ENCODE measurements at regions not wholly inside any gene's neighbourhood (a gene's known extent, or its start where the extent isn't known, plus 50 kb on each side); places are given as distances from the start of the nearest gene placed in this dataset.

- no peaks in the 10 kb centered on the region for H3K27me3 ChIP-seq (replicated peaks; ENCODE audit: control insufficient read depth, insufficient read depth, low read length)
- no peaks in the 10 kb centered on the region for H3K36me3 ChIP-seq (ENCODE audit: control insufficient read depth, insufficient read depth, low read length)
- TF ChIP-seq CTCF (IDR thresholded peaks at IDR 0.05; ENCODE audit: insufficient read depth, low read length, poor library complexity, severe bottlenecking) = no peak
- H3K4me3 ChIP-seq (replicated peaks; ENCODE audit: low read depth, low read length) = no peak overlapping the region
- DNase-seq (ENCODE audit: extremely low read depth, insufficient read length) = no peak
These were observed 220.0 kb upstream of the KCND2 start for GRCh38 chr7:120052884-120053382.

- no peak for DNase-seq (ENCODE audit: extremely low read depth, insufficient read length)
- no peaks in the 10 kb centered on the region for H3K27me3 ChIP-seq (replicated peaks; ENCODE audit: control insufficient read depth, insufficient read depth, low read length)
- no peak overlapping the region for H3K4me3 ChIP-seq (replicated peaks; ENCODE audit: low read depth, low read length)
- no peaks in the 10 kb centered on the region for H3K36me3 ChIP-seq (ENCODE audit: control insufficient read depth, insufficient read depth, low read length)
- no peak for TF ChIP-seq CTCF (IDR thresholded peaks at IDR 0.05; ENCODE audit: insufficient read depth, low read length, poor library complexity, severe bottlenecking)
These were observed 219.5 kb upstream of the KCND2 start for GRCh38 chr7:120053390-120053961.

GRCh38 chr7:120054376-120055100 lies 218.4 kb upstream of the KCND2 start:
- Histone ChIP-seq H3K36me3 (ENCODE audit: control insufficient read depth, insufficient read depth, low read length) (no peaks in the 10 kb centered on the region), H3K27me3 (replicated peaks; ENCODE audit: control insufficient read depth, insufficient read depth, low read length) (no peaks in the 10 kb centered on the region), H3K4me3 (replicated peaks; ENCODE audit: low read depth, low read length) (no peak overlapping the region)
- DNase-seq (ENCODE audit: extremely low read depth, insufficient read length) = no peak
- TF ChIP-seq CTCF (IDR thresholded peaks at IDR 0.05; ENCODE audit: insufficient read depth, low read length, poor library complexity, severe bottlenecking) = no peak

GRCh38 chr7:120055300-120055699 lies 217.7 kb upstream of the KCND2 start:
- Histone ChIP-seq H3K4me3 (replicated peaks; ENCODE audit: low read depth, low read length) (no peak overlapping the region), H3K27me3 (replicated peaks; ENCODE audit: control insufficient read depth, insufficient read depth, low read length) (no peaks in the 10 kb centered on the region), H3K36me3 (ENCODE audit: control insufficient read depth, insufficient read depth, low read length) (no peaks in the 10 kb centered on the region)
- no peak for DNase-seq (ENCODE audit: extremely low read depth, insufficient read length)
- TF ChIP-seq CTCF (IDR thresholded peaks at IDR 0.05; ENCODE audit: insufficient read depth, low read length, poor library complexity, severe bottlenecking) = no peak

- Histone ChIP-seq H3K4me3 (replicated peaks; ENCODE audit: low read depth, low read length) (no peak overlapping the region), H3K27me3 (replicated peaks; ENCODE audit: control insufficient read depth, insufficient read depth, low read length) (no peaks in the 10 kb centered on the region), H3K36me3 (ENCODE audit: control insufficient read depth, insufficient read depth, low read length) (no peaks in the 10 kb centered on the region)
- TF ChIP-seq CTCF (IDR thresholded peaks at IDR 0.05; ENCODE audit: insufficient read depth, low read length, poor library complexity, severe bottlenecking) = no peak
- DNase-seq (ENCODE audit: extremely low read depth, insufficient read length) = no peak
These were observed 216.7 kb upstream of the KCND2 start for GRCh38 chr7:120056227-120056626.
